Right lobe of liver (tissue), 6 donors: ENCODE measurements at regions not wholly inside any gene's neighbourhood (a gene's known extent, or its start where the extent isn't known, plus 50 kb on each side); places are given as distances from the start of the nearest gene placed in this dataset.

Source experiments
- ATAC-seq, 4 donors: fragments of 200-7000 bp; cut with Tn5 transposase; one replicate each; pipeline ENCODE4 v1.9.1; 2020; ENCODE audit warnings: mild to moderate bottlenecking in 4 of 4, moderate library complexity in 4 of 4
- DNase-seq, 3 donors: peaks; one replicate each; pipeline ENCODE4 v3.0.0-alpha.2; 2020
- H3K27ac ChIP-seq, 3 donors: fragments of 200-600 bp; one replicate each; pipeline ENCODE4 v1.8.0; 2022
- H3K27me3 ChIP-seq, 2 donors: fragments of 200-600 bp; one replicate each; pipeline ENCODE4 v1.8.0; 2022
- H3K36me3 ChIP-seq, 4 donors: fragments of 200-600 bp; sonication (generic) in 1 of 4; one replicate each; pipeline versions ENCODE4 v1.5.1 to v1.8.0; 2017 to 2022; ENCODE audit warnings: control low read depth in 1 of 4
- H3K4me1 ChIP-seq, 4 donors: fragments of 200-600 bp; sonication (generic) in 1 of 4; one replicate each; pipeline versions ENCODE4 v1.5.1 to v1.8.0; 2017 to 2022; ENCODE audit warnings: control low read depth in 1 of 4
- H3K4me3 ChIP-seq, 3 donors: fragments of 200-600 bp; one replicate each; pipeline ENCODE4 v1.8.0; 2022
- H3K9me3 ChIP-seq, 4 donors: fragments of 200-600 bp; sonication (generic) in 1 of 4; one replicate each; pipeline versions ENCODE4 v1.5.1 to v1.8.0; 2017 to 2022; ENCODE audit warnings: control low read depth in 1 of 4
- POLR2A ChIP-seq: fragments of 450-650 bp; IDR thresholded peaks from one replicate; pipeline ENCODE4 v1.6.1; 2017; ENCODE audit warnings: antibody characterized with exemption, mild to moderate bottlenecking
- WGBS: methylation state at CpG from one replicate; pipeline ENCODE4 v1.1.6; 2018; ENCODE audit warnings: low coverage, low lambda C conversion rate; ENCODE audit not compliant: insufficient coverage; ENCODE audit errors: missing lambda C conversion rate; 5-methylcytosine and 5-hydroxymethylcytosine counted together
- intact Hi-C, 2 donors: fragments of 100-400 bp; cut with DNase I; formaldehyde crosslinking; loops; one replicate each; pipeline versions ENCODE4 v1.11.2 to v1.14.1; 2022
- TF ChIP-seq, protein P1 (sequence below), 4 donors: fragments of 200-600 bp in 3 of 4; fragments of 450-650 bp in 1 of 4; IDR thresholded peaks; one replicate each; pipeline versions ENCODE4 v1.5.1 to v1.8.0; 2016 to 2022; ENCODE audit warnings: antibody characterized with exemption in 4 of 4, mild to moderate bottlenecking in 2 of 4
- donor health status: DM: no; HTN: yes; CAD: no.
- donor health status: DM: no; HTN: no; CAD: no.
- donor health status: DM: no; HTN: no; CAD: no.
- donor health status: DM: no; HTN: yes; CAD: no.
- donor health status: DM: no; HTN: yes; CAD: no.

DNA sequence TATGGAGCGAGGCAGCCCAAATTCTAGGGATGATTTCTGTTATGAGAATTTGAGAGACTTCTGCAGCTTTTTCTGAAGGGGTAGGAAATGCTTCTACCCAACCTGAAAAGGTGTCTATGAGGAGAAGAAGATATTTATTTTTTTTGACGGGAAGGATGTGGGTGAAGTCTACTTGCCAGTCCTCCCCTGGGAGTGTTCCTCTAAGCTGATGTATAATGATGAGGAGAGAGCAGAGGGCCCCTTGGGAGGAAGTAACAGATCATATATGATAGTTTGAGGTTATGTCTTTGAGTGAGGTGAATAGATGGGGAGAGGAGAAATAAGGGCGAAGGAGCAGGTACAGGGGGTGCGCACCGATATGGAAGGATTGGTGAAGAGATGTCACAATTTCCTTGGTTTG, 910.6 kb upstream of the SLITRK5 start:
- WGBS: 78% methylated on average over 4 of the region's 5 CpGs
- no peak overlapping the region for H3K4me3 ChIP-seq
- TF ChIP-seq POLR2A: no peak
- TF ChIP-seq, protein P1, sequence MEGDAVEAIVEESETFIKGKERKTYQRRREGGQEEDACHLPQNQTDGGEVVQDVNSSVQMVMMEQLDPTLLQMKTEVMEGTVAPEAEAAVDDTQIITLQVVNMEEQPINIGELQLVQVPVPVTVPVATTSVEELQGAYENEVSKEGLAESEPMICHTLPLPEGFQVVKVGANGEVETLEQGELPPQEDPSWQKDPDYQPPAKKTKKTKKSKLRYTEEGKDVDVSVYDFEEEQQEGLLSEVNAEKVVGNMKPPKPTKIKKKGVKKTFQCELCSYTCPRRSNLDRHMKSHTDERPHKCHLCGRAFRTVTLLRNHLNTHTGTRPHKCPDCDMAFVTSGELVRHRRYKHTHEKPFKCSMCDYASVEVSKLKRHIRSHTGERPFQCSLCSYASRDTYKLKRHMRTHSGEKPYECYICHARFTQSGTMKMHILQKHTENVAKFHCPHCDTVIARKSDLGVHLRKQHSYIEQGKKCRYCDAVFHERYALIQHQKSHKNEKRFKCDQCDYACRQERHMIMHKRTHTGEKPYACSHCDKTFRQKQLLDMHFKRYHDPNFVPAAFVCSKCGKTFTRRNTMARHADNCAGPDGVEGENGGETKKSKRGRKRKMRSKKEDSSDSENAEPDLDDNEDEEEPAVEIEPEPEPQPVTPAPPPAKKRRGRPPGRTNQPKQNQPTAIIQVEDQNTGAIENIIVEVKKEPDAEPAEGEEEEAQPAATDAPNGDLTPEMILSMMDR (IDR thresholded peaks at IDR 0.05): no peak
- no peaks in the 10 kb centered on the region for H3K9me3 ChIP-seq
- H3K4me1 ChIP-seq: no peaks in the 10 kb centered on the region
- no peaks in the 10 kb centered on the region for H3K27me3 ChIP-seq
- H3K27ac ChIP-seq: no peak overlapping the region
- ATAC-seq (no peak), DNase-seq (no peak)
- no peaks in the 10 kb centered on the region for H3K36me3 ChIP-seq
- intact Hi-C loops: no loop called here

DNA sequence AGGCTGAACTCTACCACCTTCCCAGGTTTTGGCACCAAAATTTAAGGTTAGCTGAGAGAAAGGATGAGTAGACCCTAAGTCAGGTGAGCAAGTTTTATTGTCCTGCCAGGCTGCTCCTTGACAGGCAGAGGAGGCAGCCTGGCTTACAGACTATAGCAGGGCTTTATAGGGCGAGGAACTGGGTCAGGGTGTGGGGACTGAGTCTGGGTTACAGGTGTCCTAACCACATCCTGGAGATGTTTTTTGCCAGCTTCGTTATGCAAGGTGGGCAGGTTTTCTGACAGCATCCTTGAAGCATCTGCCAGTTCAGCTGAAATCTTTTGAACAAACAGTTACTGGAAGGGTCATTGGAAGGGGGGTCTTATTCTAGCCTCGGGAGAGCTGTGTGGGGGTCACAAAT, 905.7 kb upstream of the SLITRK5 start:
- H3K36me3 ChIP-seq: no peaks in the 10 kb centered on the region
- H3K27ac ChIP-seq: no peak overlapping the region
- H3K4me3 ChIP-seq: no peak overlapping the region
- 28% methylated on average over 2 of the region's 3 CpGs for WGBS
- intact Hi-C loops: no loop called here
- TF ChIP-seq, protein P1 (IDR thresholded peaks at IDR 0.05): no peak
- TF ChIP-seq POLR2A: no peak
- no peaks in the 10 kb centered on the region for H3K27me3 ChIP-seq
- H3K4me1 ChIP-seq: no peaks in the 10 kb centered on the region
- ATAC-seq (no peak), DNase-seq (no peak)
- H3K9me3 ChIP-seq: no peaks in the 10 kb centered on the region

DNA sequence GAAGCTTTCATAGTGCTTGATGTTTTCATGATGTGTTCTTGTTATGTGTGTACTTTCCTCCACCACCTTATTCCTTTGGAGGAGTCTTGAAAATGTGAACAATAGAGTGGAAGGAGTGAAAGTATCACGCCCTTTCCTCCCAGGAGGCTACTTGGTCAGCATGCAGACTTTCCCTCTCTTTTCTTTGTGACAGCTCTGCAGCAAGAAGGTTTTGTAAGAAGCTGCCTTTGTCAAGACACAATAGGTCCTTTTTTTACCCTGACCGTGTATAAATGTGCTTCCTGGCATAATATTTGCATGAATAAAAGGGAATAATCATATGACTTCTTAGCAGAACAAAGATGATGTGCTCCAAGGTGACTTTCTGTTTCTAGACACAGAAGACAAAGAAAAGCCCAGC, 882.6 kb upstream of the SLITRK5 start:
- Histone ChIP-seq H3K27ac (no peak overlapping the region), H3K36me3 (no peaks in the 10 kb centered on the region), H3K9me3 (no peaks in the 10 kb centered on the region), H3K27me3 (no peaks in the 10 kb centered on the region), H3K4me1 (no peaks in the 10 kb centered on the region), H3K4me3 (no peak overlapping the region)
- no peak for TF ChIP-seq POLR2A
- TF ChIP-seq, protein P1 (IDR thresholded peaks at IDR 0.05): no peak
- WGBS: 14% methylated on average over 2 of the region's 2 CpGs
- no peak for DNase-seq
- no peak for ATAC-seq
- intact Hi-C loops: no loop called here

DNA sequence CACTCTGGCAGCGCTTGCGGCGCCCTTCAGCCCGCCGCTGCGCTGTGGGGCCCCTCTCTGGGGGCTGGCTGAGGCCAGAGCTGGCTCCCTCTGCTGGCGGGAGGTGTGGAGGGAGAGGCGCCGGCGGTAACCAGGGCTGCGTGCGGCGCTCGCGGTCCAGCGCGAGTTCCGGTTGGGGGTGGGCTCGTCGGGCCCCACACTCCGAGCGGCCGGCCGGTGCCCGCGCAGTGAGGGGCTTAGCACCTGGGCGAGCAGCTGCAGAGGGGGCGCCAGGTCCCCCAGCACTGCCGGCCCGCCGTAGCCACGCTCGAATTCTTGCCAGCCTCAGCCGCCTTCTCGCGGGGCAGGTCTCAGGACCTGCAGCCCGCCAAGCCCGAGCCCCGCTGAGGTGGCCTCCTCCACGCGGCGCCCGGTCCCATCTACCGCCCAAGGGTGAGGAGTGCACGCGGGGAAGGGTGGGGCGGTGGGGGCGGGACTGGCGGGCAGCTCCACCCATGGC, 879.0 kb upstream of the SLITRK5 start:
- Histone ChIP-seq H3K27ac (no peak overlapping the region), H3K27me3 (no peaks in the 10 kb centered on the region), H3K9me3 (no peaks in the 10 kb centered on the region), H3K36me3 (no peaks in the 10 kb centered on the region), H3K4me3 (no peak overlapping the region), H3K4me1 (no peaks in the 10 kb centered on the region)
- TF ChIP-seq POLR2A: no peak
- TF ChIP-seq, protein P1 (IDR thresholded peaks at IDR 0.05): no peak
- WGBS: 85% methylated on average over 4 of the region's 49 CpGs
- ATAC-seq: peak in 1 of 4 donors; percentile 32
- intact Hi-C loops: no loop called here
- DNase-seq: peak in 1 of 3 donors; percentile 45

DNA sequence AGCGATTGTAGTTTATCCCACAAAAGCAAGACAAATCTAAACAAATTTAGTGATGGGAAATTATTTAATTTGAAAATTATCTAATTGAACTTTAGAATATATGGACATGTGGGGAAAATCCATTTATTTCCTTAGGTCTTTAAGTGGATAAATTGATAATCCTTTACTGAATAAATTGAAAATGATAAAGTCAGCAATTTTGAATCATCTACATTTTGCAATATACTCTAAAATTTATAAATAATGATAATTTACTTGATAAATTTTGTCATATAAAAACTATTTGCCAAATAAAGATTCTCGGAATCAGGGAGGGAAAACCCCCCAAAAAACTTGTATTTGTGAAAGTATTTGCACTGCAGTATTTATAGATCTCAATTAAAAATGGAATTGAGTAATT, 875.3 kb upstream of the SLITRK5 start:
- Histone ChIP-seq H3K27ac (no peak overlapping the region), H3K9me3 (no peaks in the 10 kb centered on the region)
- WGBS: 40% methylated on average over 2 of the region's 2 CpGs

More for the DNA sequence above, 875.3 kb upstream of the SLITRK5 start:
- TF ChIP-seq, protein P1 (IDR thresholded peaks at IDR 0.05): no peak
- TF ChIP-seq POLR2A: no peak
- intact Hi-C loops: no loop called here
- H3K36me3 ChIP-seq: no peaks in the 10 kb centered on the region
- no peaks in the 10 kb centered on the region for H3K27me3 ChIP-seq
- DNase-seq (no peak), ATAC-seq (no peak)
- no peak overlapping the region for H3K4me3 ChIP-seq
- no peaks in the 10 kb centered on the region for H3K4me1 ChIP-seq
